ENCODE measurements at regions not wholly inside any gene's neighbourhood (a gene's known extent, or its start where the extent isn't known, plus 50 kb on each side); places are given as distances from the start of the nearest gene placed in this dataset.

DNA sequence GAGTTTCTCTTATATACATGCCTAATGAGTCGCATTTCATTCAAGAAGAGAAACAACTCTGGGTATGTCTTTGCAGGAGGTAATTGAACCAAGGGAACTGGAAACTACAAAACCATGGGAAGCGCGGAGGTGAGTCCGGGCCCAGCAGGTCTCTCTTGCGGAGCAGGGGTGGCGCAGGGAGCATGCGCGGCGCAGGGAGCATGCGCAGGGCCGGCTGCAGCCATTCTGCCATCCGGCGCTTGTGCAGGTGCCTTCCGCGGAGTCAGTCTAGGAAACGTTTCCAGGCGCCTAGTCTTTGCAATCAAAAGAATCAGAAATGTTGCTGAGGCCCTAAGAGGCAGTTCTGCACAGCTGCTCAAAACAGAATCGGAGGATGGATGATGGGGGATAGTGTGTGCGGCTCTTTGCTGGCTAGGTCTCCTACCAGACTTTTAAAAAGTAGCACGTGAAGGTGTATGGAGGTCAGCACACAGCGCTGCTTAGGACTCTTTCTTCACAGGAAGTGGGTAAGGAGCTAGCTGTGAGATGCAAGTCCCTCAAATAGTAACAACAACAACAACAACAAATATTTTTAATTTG, 433.8 kb upstream of the FAT1 start:
- Histone ChIP-seq H2BK12ac (ENCODE audit: low read depth, low read length) (no peak overlapping the region), H2BK15ac (ENCODE audit: low read length) (no peak overlapping the region), H2BK5ac (ENCODE audit: low read depth, low read length) (no peak overlapping the region), H3K9me3 (ENCODE audit: insufficient read depth in 2 of 2, low read depth in 1 of 2, low read length in 1 of 2) (no peaks in the 10 kb centered on the region; a peak in 1 of 4 replicates), H3K14ac (ENCODE audit: insufficient read length) (no peak overlapping the region), H3K27me3 (replicated peaks in 1 of 4; ENCODE audit: control insufficient read depth in 3 of 4, extremely low read depth in 1 of 4, insufficient read depth in 3 of 4, low read length in 3 of 4) (no peaks in the 10 kb centered on the region), H4K8ac (ENCODE audit: extremely low read depth, insufficient read depth, low read length) (no peak overlapping the region), H4K20me1 (replicated peaks in 1 of 2; ENCODE audit: control insufficient read depth in 1 of 2, insufficient read depth in 2 of 2, low read length in 2 of 2) (no peaks in the 10 kb centered on the region), H2AK5ac (ENCODE audit: low read depth, low read length) (no peak overlapping the region), H3K4ac (replicated peaks; ENCODE audit: insufficient read length, low read depth, low read length) (no peak overlapping the region), H3K4me3 (ENCODE audit: extremely low read depth in 1 of 4, insufficient read depth in 2 of 4, low read depth in 3 of 4, low read length in 4 of 4) (no peak overlapping the region), H3K23me2 (ENCODE audit: low read depth, low read length) (peaks cover 3% of the 10 kb centered on the region; the same call in 1 of the 2 replicates), H3K36me3 (ENCODE audit: control insufficient read depth in 2 of 4, insufficient read depth in 4 of 4, low read length in 3 of 4) (no peaks in the 10 kb centered on the region), H3K23ac (ENCODE audit: insufficient read length) (no peak overlapping the region), H4K5ac (ENCODE audit: insufficient read length, low read depth, low read length) (no peak overlapping the region), H3K79me1 (ENCODE audit: low read depth, low read length) (no peaks in the 10 kb centered on the region), H3K4me1 (replicated peaks in 1 of 4; ENCODE audit: control insufficient read depth in 3 of 4, insufficient read depth in 4 of 4, low read length in 3 of 4) (no peaks in the 10 kb centered on the region), H2AFZ (ENCODE audit: low read length) (no peak overlapping the region), H3K27ac (ENCODE audit: low read depth, low read length) (no peak overlapping the region), H3K4me2 (ENCODE audit: insufficient read depth in 1 of 2, low read depth in 2 of 2, low read length in 2 of 2) (no peak overlapping the region), H4K91ac (replicated peaks; ENCODE audit: insufficient read length, low read length) (no peak overlapping the region), H2BK120ac (replicated peaks; ENCODE audit: low read depth, low read length) (no peak overlapping the region), H3K9ac (replicated peaks in 1 of 4; ENCODE audit: extremely low read depth in 1 of 4, low read depth in 3 of 4, low read length in 3 of 4) (no peak overlapping the region), H3K79me2 (ENCODE audit: control insufficient read depth in 1 of 2, insufficient read depth in 2 of 2, low read length in 2 of 2) (no peaks in the 10 kb centered on the region), H3K18ac (ENCODE audit: extremely low read depth, low read length) (no peak overlapping the region), H2BK20ac (ENCODE audit: low read length) (no peak overlapping the region), H3K56ac (replicated peaks; ENCODE audit: insufficient read length, low read depth, low read length) (no peak overlapping the region)
- DNase-seq (ENCODE audit: low read depth in 1 of 2, low spot score in 2 of 2) = no peak
- WGBS, 2 experiments (ENCODE audit: extremely low coverage in 1 of 2, insufficient coverage in 1 of 2, insufficient read length in 1 of 2, insufficient replicate concordance in 2 of 2, low coverage in 1 of 2, low lambda C conversion rate in 2 of 2, missing lambda C conversion rate in 1 of 2) = 93% methylated on average over 21 of the region's 21 CpGs; no CpG with 5 or more reads in 1 of the 2 experiments
- no peak for FAIRE-seq
- ChIA-PET POLR2A (ENCODE audit: partially characterized antibody) (interaction anchor here (0.7 kb wide), 1 partner anchor 232 kb away, joined by 3 read pairs; no protein-coding TSS in a partner anchor), CTCF (ENCODE audit: partially characterized antibody) (no interaction called here)
- TF ChIP-seq, protein P1, sequence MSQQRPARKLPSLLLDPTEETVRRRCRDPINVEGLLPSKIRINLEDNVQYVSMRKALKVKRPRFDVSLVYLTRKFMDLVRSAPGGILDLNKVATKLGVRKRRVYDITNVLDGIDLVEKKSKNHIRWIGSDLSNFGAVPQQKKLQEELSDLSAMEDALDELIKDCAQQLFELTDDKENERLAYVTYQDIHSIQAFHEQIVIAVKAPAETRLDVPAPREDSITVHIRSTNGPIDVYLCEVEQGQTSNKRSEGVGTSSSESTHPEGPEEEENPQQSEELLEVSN (IDR thresholded peaks at IDR 0.05) = no peak
- no peak for TF ChIP-seq HDAC6 (IDR thresholded peaks at IDR 0.05; ENCODE audit: low read depth, low read length)
- TF ChIP-seq SIRT6 (IDR thresholded peaks at IDR 0.05; ENCODE audit: low read length) = no peak
- no peak for TF ChIP-seq RXRA (IDR thresholded peaks at IDR 0.05; ENCODE audit: insufficient read depth, low read depth, low read length)
- TF ChIP-seq POLR2A (IDR thresholded peaks at IDR 0.05; ENCODE audit: control extremely low read depth in 1 of 2, low read depth in 2 of 2, low read length in 2 of 2) = no peak
- TF ChIP-seq TAF1 (IDR thresholded peaks at IDR 0.05; ENCODE audit: low read depth, low read length) = no peak
- TF ChIP-seq NRF1 (IDR thresholded peaks at IDR 0.05; ENCODE audit: low read depth, low read length) = no peak
- TF ChIP-seq CHD1 (IDR thresholded peaks at IDR 0.05; ENCODE audit: low read depth, low read length) = no peak
- TF ChIP-seq, protein P2, sequence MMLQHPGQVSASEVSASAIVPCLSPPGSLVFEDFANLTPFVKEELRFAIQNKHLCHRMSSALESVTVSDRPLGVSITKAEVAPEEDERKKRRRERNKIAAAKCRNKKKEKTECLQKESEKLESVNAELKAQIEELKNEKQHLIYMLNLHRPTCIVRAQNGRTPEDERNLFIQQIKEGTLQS (IDR thresholded peaks at IDR 0.05; ENCODE audit: insufficient read depth, low read depth, low read length) = no peak
- no peak for TF ChIP-seq SRF (IDR thresholded peaks at IDR 0.05; ENCODE audit: low read depth, low read length)
- TF ChIP-seq KDM1A (IDR thresholded peaks at IDR 0.05; ENCODE audit: borderline replicate concordance, low read length) = no peak
- TF ChIP-seq MAFK (IDR thresholded peaks at IDR 0.05; ENCODE audit: low read depth, low read length) = no peak

Data from H1 (cell line).